Nephron progenitor cell (in vitro differentiated cells): ENCODE measurements at regions not wholly inside any gene's neighbourhood (a gene's known extent, or its start where the extent isn't known, plus 50 kb on each side); places are given as distances from the start of the nearest gene placed in this dataset.
"Not testable (repeated sequence)": the region's sequence is repeated elsewhere in the genome, so short reads cannot be mapped to it uniquely, and the experiment has no call there.

ENCODE experiments used
- DNase-seq: peaks from one replicate; pipeline ENCODE4 v3.0.0; 2021
- H3K27ac Mint-ChIP-seq: 2 replicates; pipeline ENCODE4 v1.8.0; 2021; ENCODE audit warnings: mild to moderate bottlenecking, moderate library complexity, mixed read lengths
- H3K27me3 Mint-ChIP-seq: 2 replicates; pipeline ENCODE4 v1.8.0; 2021; ENCODE audit warnings: mild to moderate bottlenecking, low read depth, mixed read lengths; ENCODE audit not compliant: poor library complexity
- H3K36me3 Mint-ChIP-seq: 2 replicates; pipeline ENCODE4 v1.8.0; 2021; ENCODE audit warnings: low read depth, mixed read lengths
- H3K4me1 Mint-ChIP-seq: 2 replicates; pipeline ENCODE4 v1.8.0; 2021; ENCODE audit warnings: mixed read lengths
- H3K4me3 Mint-ChIP-seq: 2 replicates; pipeline ENCODE4 v1.8.0; 2021; ENCODE audit warnings: mild to moderate bottlenecking, moderate library complexity, mixed read lengths
- H3K9me3 Mint-ChIP-seq: 2 replicates; pipeline ENCODE4 v1.8.0; 2021; ENCODE audit warnings: mild to moderate bottlenecking, moderate library complexity, mixed read lengths
- TF ChIP-seq, protein P1 (sequence below): fragments of 200-600 bp; sonication (generic); IDR thresholded peaks from 2 replicates; pipeline ENCODE4 v1.5.0; 2021; ENCODE audit warnings: antibody characterized with exemption

GRCh38 chr13:85564598-85564997, 234.6 kb downstream of the SLITRK6 start:
- no peak for DNase-seq
- no peaks in the 10 kb centered on the region for H3K4me1 Mint-ChIP-seq
- no peaks in the 10 kb centered on the region for H3K36me3 Mint-ChIP-seq
- TF ChIP-seq, protein P1, sequence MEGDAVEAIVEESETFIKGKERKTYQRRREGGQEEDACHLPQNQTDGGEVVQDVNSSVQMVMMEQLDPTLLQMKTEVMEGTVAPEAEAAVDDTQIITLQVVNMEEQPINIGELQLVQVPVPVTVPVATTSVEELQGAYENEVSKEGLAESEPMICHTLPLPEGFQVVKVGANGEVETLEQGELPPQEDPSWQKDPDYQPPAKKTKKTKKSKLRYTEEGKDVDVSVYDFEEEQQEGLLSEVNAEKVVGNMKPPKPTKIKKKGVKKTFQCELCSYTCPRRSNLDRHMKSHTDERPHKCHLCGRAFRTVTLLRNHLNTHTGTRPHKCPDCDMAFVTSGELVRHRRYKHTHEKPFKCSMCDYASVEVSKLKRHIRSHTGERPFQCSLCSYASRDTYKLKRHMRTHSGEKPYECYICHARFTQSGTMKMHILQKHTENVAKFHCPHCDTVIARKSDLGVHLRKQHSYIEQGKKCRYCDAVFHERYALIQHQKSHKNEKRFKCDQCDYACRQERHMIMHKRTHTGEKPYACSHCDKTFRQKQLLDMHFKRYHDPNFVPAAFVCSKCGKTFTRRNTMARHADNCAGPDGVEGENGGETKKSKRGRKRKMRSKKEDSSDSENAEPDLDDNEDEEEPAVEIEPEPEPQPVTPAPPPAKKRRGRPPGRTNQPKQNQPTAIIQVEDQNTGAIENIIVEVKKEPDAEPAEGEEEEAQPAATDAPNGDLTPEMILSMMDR, result no peak
- H3K27me3 Mint-ChIP-seq, result no peaks in the 10 kb centered on the region
- no peak overlapping the region for H3K4me3 Mint-ChIP-seq
- no peak overlapping the region for H3K27ac Mint-ChIP-seq
- no peaks in the 10 kb centered on the region for H3K9me3 Mint-ChIP-seq

- no peak for DNase-seq
- no peak overlapping the region for H3K27ac Mint-ChIP-seq
- H3K4me1 Mint-ChIP-seq, result peaks cover 12% of the 10 kb centered on the region
- TF ChIP-seq, protein P1, result no peak
- no peak overlapping the region for H3K4me3 Mint-ChIP-seq
- no peaks in the 10 kb centered on the region for H3K27me3 Mint-ChIP-seq
- H3K9me3 Mint-ChIP-seq, result no peaks in the 10 kb centered on the region
- no peaks in the 10 kb centered on the region for H3K36me3 Mint-ChIP-seq
Measured at GRCh38 chr13:85562282-85562681, 236.9 kb downstream of the SLITRK6 start.

DNA sequence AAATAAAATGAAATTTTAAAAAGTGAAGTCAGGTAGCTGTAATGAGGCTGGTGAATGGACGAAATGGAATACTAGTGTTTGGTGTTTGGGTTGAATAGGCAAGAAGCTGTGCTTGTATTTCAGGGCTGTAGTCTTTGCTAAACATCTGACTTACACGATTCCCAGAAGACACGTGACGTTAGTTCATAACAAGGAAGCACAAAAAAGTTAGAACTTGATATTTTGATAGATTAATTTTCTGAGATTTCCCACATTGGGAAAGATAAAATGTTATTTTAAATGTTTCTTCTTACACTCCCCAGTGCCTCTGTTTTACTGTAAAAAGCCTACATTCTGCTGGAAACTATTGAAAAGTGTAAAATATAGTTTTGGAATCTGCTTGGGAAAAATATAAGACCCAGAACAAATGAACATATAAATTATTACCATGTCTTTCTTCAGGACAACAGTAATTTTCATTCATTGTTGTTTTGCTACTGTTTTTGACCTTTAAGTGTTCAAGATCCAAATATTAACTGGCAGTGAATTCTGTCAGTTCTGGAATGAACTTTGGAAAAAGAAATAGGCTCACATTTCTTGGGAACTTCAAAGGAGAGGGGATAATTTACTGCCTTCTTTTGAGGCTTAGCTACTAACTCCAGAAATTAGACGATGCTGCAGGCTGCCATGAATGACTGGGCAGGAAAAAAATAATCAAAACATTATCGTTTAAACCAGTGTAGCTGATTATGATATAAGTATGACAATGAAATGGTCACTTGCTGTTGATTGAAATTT, 241.3 kb downstream of the SLITRK6 start:
- TF ChIP-seq, protein P1, result no peak
- H3K36me3 Mint-ChIP-seq, result no peaks in the 10 kb centered on the region
- no peak overlapping the region for H3K4me3 Mint-ChIP-seq
- peaks cover 12% of the 10 kb centered on the region for H3K4me1 Mint-ChIP-seq
- DNase-seq, result no peak
- H3K9me3 Mint-ChIP-seq, result no peaks in the 10 kb centered on the region
- no peak overlapping the region for H3K27ac Mint-ChIP-seq
- no peaks in the 10 kb centered on the region for H3K27me3 Mint-ChIP-seq

GRCh38 chr13:85551012-85551411, 248.2 kb downstream of the SLITRK6 start:
- DNase-seq, result no peak
- TF ChIP-seq, protein P1, result no peak
- Mint-ChIP-seq H3K27ac (no peak overlapping the region), H3K36me3 (no peaks in the 10 kb centered on the region), H3K9me3 (peaks cover 12% of the 10 kb centered on the region), H3K4me3 (no peak overlapping the region), H3K4me1 (no peaks in the 10 kb centered on the region), H3K27me3 (no peaks in the 10 kb centered on the region)

DNA sequence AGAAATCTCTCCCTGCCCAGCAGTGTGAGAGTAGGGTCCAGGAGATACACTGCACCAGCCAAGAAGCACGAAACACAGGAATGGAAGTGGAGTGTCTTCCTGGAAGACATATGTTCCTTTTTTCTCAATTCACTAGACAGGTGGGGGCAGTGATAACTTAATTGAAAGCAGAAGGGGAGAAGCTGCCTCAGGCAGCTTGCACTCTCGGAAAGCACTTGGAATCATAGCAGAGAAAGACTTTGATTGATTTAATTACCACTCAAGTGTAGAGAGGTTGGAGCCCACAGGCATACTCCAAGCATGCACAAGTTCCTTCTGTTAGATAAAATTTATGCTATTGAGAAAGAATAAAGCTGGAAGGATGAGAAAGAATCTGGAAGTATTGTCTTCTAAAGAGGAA, 249.4 kb downstream of the SLITRK6 start:
- H3K9me3 Mint-ChIP-seq, result peaks cover 12% of the 10 kb centered on the region
- no peak overlapping the region for H3K27ac Mint-ChIP-seq
- no peak for DNase-seq
- H3K4me3 Mint-ChIP-seq, result no peak overlapping the region
- TF ChIP-seq, protein P1, result no peak
- no peaks in the 10 kb centered on the region for H3K27me3 Mint-ChIP-seq
- no peaks in the 10 kb centered on the region for H3K36me3 Mint-ChIP-seq
- no peaks in the 10 kb centered on the region for H3K4me1 Mint-ChIP-seq

DNA sequence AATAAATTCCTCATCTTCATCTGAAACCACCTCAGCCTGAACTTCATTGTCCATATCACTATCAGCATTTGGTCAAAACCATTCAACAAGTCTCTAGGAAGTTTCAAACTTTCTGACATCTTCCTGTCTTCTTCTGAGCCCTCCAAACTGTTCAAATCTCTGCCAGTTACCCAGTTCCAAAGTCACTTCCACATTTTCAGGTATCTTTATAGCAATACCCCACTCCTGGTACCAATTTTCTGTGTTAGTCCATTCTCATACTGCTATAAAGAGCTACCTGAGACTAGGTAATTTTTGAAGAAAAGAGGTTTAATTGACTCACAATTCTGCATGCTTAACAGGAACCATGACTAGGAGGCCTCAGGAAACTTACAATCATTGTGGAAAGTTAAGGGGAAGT, 250.4 kb downstream of the SLITRK6 start:
- H3K36me3 Mint-ChIP-seq, result not testable (repeated sequence)

More for the DNA sequence above, 250.4 kb downstream of the SLITRK6 start:
- peaks cover 12% of the 10 kb centered on the region for H3K9me3 Mint-ChIP-seq
- not testable (repeated sequence) for H3K27me3 Mint-ChIP-seq, DNase-seq, H3K4me1 Mint-ChIP-seq, H3K4me3 Mint-ChIP-seq, H3K27ac Mint-ChIP-seq
